ENCODE measurements at regions not wholly inside any gene's neighbourhood (a gene's known extent, or its start where the extent isn't known, plus 50 kb on each side); places are given as distances from the start of the nearest gene placed in this dataset.

- TF ChIP-seq POLR2AphosphoS5 (IDR thresholded peaks at IDR 0.05; ENCODE audit: insufficient read depth in 1 of 2, low read depth in 1 of 2), result no peak
- TF ChIP-seq CTCF (IDR thresholded peaks at IDR 0.05), result no peak
Observed at GRCh38 chr4:180500154-180500553, 1743.0 kb upstream of the TENM3 start.

Measured in vagina (tissue), 2 donors.